Karpas-422 (cell line): ENCODE measurements at regions not wholly inside any gene's neighbourhood (a gene's known extent, or its start where the extent isn't known, plus 50 kb on each side); places are given as distances from the start of the nearest gene placed in this dataset.

Experiments
- DNase-seq: peaks from one replicate; pipeline ENCODE4 v3.0.0-alpha.2; 2015
- H2AFZ ChIP-seq: fragments of 200-600 bp; sonication (generic); 2 replicates; pipeline ENCODE4 v1.6.1; 2014; ENCODE audit warnings: antibody characterized with exemption, low read length, mixed read lengths
- H3K27ac ChIP-seq: fragments of 200-600 bp; sonication (generic); 2 replicates; pipeline ENCODE4 v1.5.1; 2014; ENCODE audit warnings: mild to moderate bottlenecking, low read length, moderate library complexity
- H3K27me3 ChIP-seq: fragments of 200-600 bp; sonication (generic); 2 replicates; pipeline ENCODE4 v1.6.1; 2014; ENCODE audit warnings: low read length, mixed read lengths
- H3K36me3 ChIP-seq: fragments of 200-600 bp; sonication (generic); 2 replicates; pipeline ENCODE4 v1.6.1; 2014; ENCODE audit warnings: low read length, mixed read lengths; ENCODE audit not compliant: insufficient read depth
- H3K4me1 ChIP-seq: fragments of 200-600 bp; sonication (generic); 2 replicates; pipeline ENCODE4 v1.6.1; 2014; ENCODE audit warnings: mild to moderate bottlenecking, low read length, mixed read lengths
- H3K4me2 ChIP-seq: fragments of 200-600 bp; sonication (generic); 2 replicates; pipeline ENCODE4 v1.6.1; 2014; ENCODE audit warnings: low read length, low read depth, mild to moderate bottlenecking; ENCODE audit not compliant: poor library complexity, severe bottlenecking
- H3K4me3 ChIP-seq: fragments of 200-600 bp; sonication (generic); 2 replicates; pipeline ENCODE4 v1.5.1; 2014; ENCODE audit warnings: mild to moderate bottlenecking, antibody characterized with exemption, low read length, mixed read lengths
- H3K79me2 ChIP-seq: fragments of 200-600 bp; sonication (generic); 2 replicates; pipeline ENCODE4 v1.6.1; 2014; ENCODE audit warnings: mild to moderate bottlenecking, low read length, mixed read lengths
- H3K9ac ChIP-seq: fragments of 200-600 bp; sonication (generic); 2 replicates; pipeline ENCODE4 v1.6.0; 2014; ENCODE audit warnings: low read length
- H3K9me2 ChIP-seq: fragments of 200-600 bp; sonication (generic), shearing (Covaris generic); replicated peaks from 2 replicates; pipeline ENCODE4 v1.6.0; 2014; ENCODE audit warnings: mild to moderate bottlenecking, low read length, moderate library complexity; ENCODE audit not compliant: insufficient read depth
- H3K9me3 ChIP-seq: fragments of 300-700, 200-600 bp; sonication (generic); 2 replicates; pipeline ENCODE4 v1.6.1; 2014; ENCODE audit warnings: low read length, mixed read lengths
- H4K20me1 ChIP-seq: fragments of 200-600 bp; sonication (generic); 2 replicates; pipeline ENCODE4 v1.6.1; 2014; ENCODE audit warnings: mild to moderate bottlenecking, antibody characterized with exemption, low read length, low read depth; ENCODE audit not compliant: insufficient read depth

- no peak overlapping the region for H3K4me2 ChIP-seq
Observed at GRCh38 chr5:66234241-66234640, 90.1 kb downstream of the SREK1 start.

GRCh38 chr5:66238435-66238834 lies 94.3 kb downstream of the SREK1 start:
- Histone ChIP-seq H3K4me2 (no peak overlapping the region), H3K79me2 (no peaks in the 10 kb centered on the region), H2AFZ (no peak overlapping the region), H3K9ac (no peak overlapping the region), H4K20me1 (no peaks in the 10 kb centered on the region), H3K4me1 (no peaks in the 10 kb centered on the region), H3K27me3 (no peaks in the 10 kb centered on the region), H3K9me2 (no peaks in the 10 kb centered on the region), H3K27ac (no peak overlapping the region), H3K4me3 (no peak overlapping the region), H3K9me3 (no peaks in the 10 kb centered on the region), H3K36me3 (no peaks in the 10 kb centered on the region)
- DNase-seq: no peak

More at GRCh38 chr5:66234241-66234640, 90.1 kb downstream of the SREK1 start:
- Histone ChIP-seq H2AFZ (no peak overlapping the region), H3K9ac (no peak overlapping the region), H3K27ac (no peak overlapping the region), H3K9me2 (no peaks in the 10 kb centered on the region), H3K9me3 (no peaks in the 10 kb centered on the region), H3K4me1 (no peaks in the 10 kb centered on the region), H3K27me3 (no peaks in the 10 kb centered on the region), H3K79me2 (no peaks in the 10 kb centered on the region), H4K20me1 (no peaks in the 10 kb centered on the region), H3K4me3 (no peak overlapping the region), H3K36me3 (no peaks in the 10 kb centered on the region)
- no peak for DNase-seq

- Histone ChIP-seq H2AFZ (no peak overlapping the region), H3K36me3 (no peaks in the 10 kb centered on the region), H3K9me2 (no peaks in the 10 kb centered on the region), H3K4me3 (no peak overlapping the region), H3K79me2 (no peaks in the 10 kb centered on the region), H3K9ac (no peak overlapping the region), H3K9me3 (no peaks in the 10 kb centered on the region), H3K4me2 (no peak overlapping the region), H4K20me1 (no peaks in the 10 kb centered on the region), H3K4me1 (no peaks in the 10 kb centered on the region), H3K27me3 (no peaks in the 10 kb centered on the region), H3K27ac (no peak overlapping the region)
- DNase-seq: peak; percentile 64
Observed at GRCh38 chr5:66239034-66239433, 94.9 kb downstream of the SREK1 start.

- H3K4me2 ChIP-seq: no peak overlapping the region
- DNase-seq: no peak
- H3K36me3 ChIP-seq: no peaks in the 10 kb centered on the region
- H2AFZ ChIP-seq: no peak overlapping the region
- H3K27ac ChIP-seq: no peak overlapping the region
- H3K9me3 ChIP-seq: no peaks in the 10 kb centered on the region
- H3K27me3 ChIP-seq: no peaks in the 10 kb centered on the region
- no peak overlapping the region for H3K9ac ChIP-seq
- H3K79me2 ChIP-seq: no peaks in the 10 kb centered on the region
- no peak overlapping the region for H3K4me3 ChIP-seq
- no peaks in the 10 kb centered on the region for H3K9me2 ChIP-seq
- no peaks in the 10 kb centered on the region for H4K20me1 ChIP-seq
- no peaks in the 10 kb centered on the region for H3K4me1 ChIP-seq
Observed at GRCh38 chr5:66241136-66241825, 97.2 kb downstream of the SREK1 start.

GRCh38 chr5:66242050-66242715 lies 98.1 kb downstream of the SREK1 start:
- Histone ChIP-seq H3K36me3 (no peaks in the 10 kb centered on the region), H3K9me3 (no peaks in the 10 kb centered on the region), H3K79me2 (no peaks in the 10 kb centered on the region), H3K4me2 (no peak overlapping the region), H4K20me1 (no peaks in the 10 kb centered on the region), H3K4me3 (no peak overlapping the region), H3K27me3 (no peaks in the 10 kb centered on the region), H2AFZ (no peak overlapping the region), H3K9ac (no peak overlapping the region), H3K9me2 (no peaks in the 10 kb centered on the region), H3K27ac (no peak overlapping the region), H3K4me1 (no peaks in the 10 kb centered on the region)
- no peak for DNase-seq

GRCh38 chr5:66246608-66247007 lies 102.5 kb downstream of the SREK1 start:
- Histone ChIP-seq H4K20me1 (no peaks in the 10 kb centered on the region), H3K4me2 (no peak overlapping the region), H3K27ac (no peak overlapping the region), H3K9ac (no peak overlapping the region), H3K4me3 (no peak overlapping the region), H3K36me3 (no peaks in the 10 kb centered on the region), H3K27me3 (no peaks in the 10 kb centered on the region), H3K4me1 (no peaks in the 10 kb centered on the region), H3K79me2 (no peaks in the 10 kb centered on the region), H3K9me2 (no peaks in the 10 kb centered on the region), H3K9me3 (no peaks in the 10 kb centered on the region), H2AFZ (no peak overlapping the region)
- DNase-seq: no peak

- Histone ChIP-seq H3K36me3 (no peaks in the 10 kb centered on the region), H3K4me3 (no peak overlapping the region), H4K20me1 (no peaks in the 10 kb centered on the region), H3K27ac (no peak overlapping the region), H3K9ac (no peak overlapping the region), H3K9me2 (no peaks in the 10 kb centered on the region), H3K9me3 (no peaks in the 10 kb centered on the region), H3K27me3 (no peaks in the 10 kb centered on the region), H3K4me1 (no peaks in the 10 kb centered on the region), H3K79me2 (no peaks in the 10 kb centered on the region), H3K4me2 (no peak overlapping the region), H2AFZ (no peak overlapping the region)
- no peak for DNase-seq
Observed at GRCh38 chr5:66247176-66247960, 103.3 kb downstream of the SREK1 start.

GRCh38 chr5:66248874-66249273 lies 104.8 kb downstream of the SREK1 start:
- Histone ChIP-seq H3K4me1 (no peaks in the 10 kb centered on the region), H3K27me3 (no peaks in the 10 kb centered on the region), H3K9ac (no peak overlapping the region), H3K79me2 (no peaks in the 10 kb centered on the region), H3K9me2 (no peaks in the 10 kb centered on the region), H3K36me3 (no peaks in the 10 kb centered on the region), H3K4me3 (no peak overlapping the region), H2AFZ (no peak overlapping the region), H3K27ac (no peak overlapping the region), H4K20me1 (no peaks in the 10 kb centered on the region), H3K4me2 (no peak overlapping the region), H3K9me3 (no peaks in the 10 kb centered on the region)
- DNase-seq: no peak
